NCI-H2227 treated with DMSO at 0.1 percent for 48 hours (cell line): ENCODE measurements at regions not wholly inside any gene's neighbourhood (a gene's known extent, or its start where the extent isn't known, plus 50 kb on each side); places are given as distances from the start of the nearest gene placed in this dataset.

Source experiments
- DNase-seq: peaks from one replicate; lab custom pipeline; 2025; lab: John Stamatoyannopoulos, UW

DNA sequence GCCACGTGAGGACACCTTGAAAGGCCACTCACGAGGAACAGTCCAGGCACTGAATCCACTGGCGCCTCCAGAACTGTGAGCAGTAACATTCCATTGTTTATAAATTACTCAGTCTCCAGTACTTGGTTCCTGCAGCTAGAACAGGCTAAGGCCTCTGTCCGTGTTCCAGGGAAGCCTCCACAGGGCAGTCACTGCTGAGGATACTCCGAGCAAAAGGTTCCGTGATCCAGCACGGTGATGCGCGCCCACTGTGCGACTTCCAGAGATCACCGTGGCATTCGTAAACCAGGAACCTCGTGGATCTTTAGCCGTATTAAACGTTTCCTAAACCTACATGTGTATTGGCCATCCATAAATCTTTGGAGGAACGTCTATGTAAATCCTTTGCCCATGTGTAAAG lies 51.5 kb upstream of the SALL3 start:
- DNase-seq: no peak

DNA sequence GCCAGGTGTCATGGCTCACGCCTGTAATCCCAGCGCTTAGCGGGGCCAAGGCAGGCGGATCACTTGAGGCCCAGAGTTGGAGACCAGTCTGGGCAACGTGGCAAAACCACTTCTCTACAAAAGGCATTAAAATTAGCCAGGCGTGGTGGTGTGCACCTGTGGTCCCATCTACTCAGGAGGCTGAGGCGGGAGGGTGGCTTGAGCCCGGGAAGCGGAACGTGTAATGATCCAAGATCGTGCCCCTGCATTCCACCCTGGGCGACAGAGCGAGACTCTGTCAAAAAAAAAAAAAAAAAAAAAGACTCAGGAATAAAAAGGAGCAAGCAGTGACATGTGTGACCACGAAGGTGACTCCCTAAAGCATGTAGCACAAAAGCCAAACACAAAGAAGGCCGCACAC lies 50.1 kb upstream of the SALL3 start:
- DNase-seq: no peak
